Type B pancreatic cell (in vitro differentiated cells): ENCODE measurements at regions not wholly inside any gene's neighbourhood (a gene's known extent, or its start where the extent isn't known, plus 50 kb on each side); places are given as distances from the start of the nearest gene placed in this dataset.

ENCODE experiments used
- DNase-seq: peaks from one replicate; pipeline ENCODE4 v3.0.0; 2021; ENCODE audit warnings: mixed read lengths; ENCODE audit not compliant: unreplicated experiment; ENCODE audit errors: extremely low spot score
- H3K27ac Mint-ChIP-seq: 2 replicates; pipeline ENCODE4 v1.8.0; 2021; ENCODE audit warnings: mild to moderate bottlenecking, mixed read lengths
- H3K27me3 Mint-ChIP-seq: 2 replicates; pipeline ENCODE4 v1.8.0; 2021; ENCODE audit warnings: mixed read lengths
- H3K36me3 Mint-ChIP-seq: 2 replicates; pipeline ENCODE4 v1.8.0; 2021; ENCODE audit warnings: mixed read lengths
- H3K4me1 Mint-ChIP-seq: one replicate; pipeline ENCODE4 v1.8.0; 2021; ENCODE audit warnings: mixed read lengths; ENCODE audit not compliant: unreplicated experiment
- H3K4me3 Mint-ChIP-seq: 2 replicates; pipeline ENCODE4 v1.8.0; 2021; ENCODE audit warnings: mild to moderate bottlenecking, mixed read lengths
- H3K9me3 Mint-ChIP-seq: 2 replicates; pipeline ENCODE4 v1.8.0; 2021; ENCODE audit warnings: mixed read lengths
- TF ChIP-seq, protein P1 (sequence below): fragments of 200-600 bp; sonication (generic); conservative IDR thresholded peaks from 2 replicates; pipeline ENCODE4 v1.5.0; 2021; ENCODE audit warnings: antibody characterized with exemption, mild to moderate bottlenecking

DNA sequence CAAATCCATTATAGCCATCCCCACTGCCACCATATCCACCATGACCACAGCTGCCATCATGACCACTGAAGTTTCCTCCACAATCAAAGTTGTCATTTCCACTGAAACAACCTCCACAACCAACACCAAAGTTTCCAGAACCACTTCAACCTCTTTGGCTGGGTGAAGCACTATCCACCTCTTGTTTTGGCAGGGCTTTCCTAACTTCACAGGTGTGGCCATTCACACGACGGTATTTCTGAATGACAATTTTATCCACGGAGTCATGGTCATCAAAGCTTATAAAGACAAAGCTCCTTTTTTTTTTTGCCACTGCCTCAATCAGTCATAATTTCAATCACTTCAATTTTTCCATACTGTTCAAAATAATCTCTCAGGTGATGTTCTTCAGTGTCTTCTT lies 89.8 kb upstream of the UGP2 start:
- H3K27me3 Mint-ChIP-seq, result no peaks in the 10 kb centered on the region
- H3K36me3 Mint-ChIP-seq, result no peaks in the 10 kb centered on the region
- DNase-seq, result no peak
- H3K4me1 Mint-ChIP-seq, result peaks cover 4% of the 10 kb centered on the region
- H3K4me3 Mint-ChIP-seq, result no peak overlapping the region
- peaks cover 5% of the 10 kb centered on the region for H3K9me3 Mint-ChIP-seq
- H3K27ac Mint-ChIP-seq, result no peak overlapping the region
- TF ChIP-seq, protein P1, sequence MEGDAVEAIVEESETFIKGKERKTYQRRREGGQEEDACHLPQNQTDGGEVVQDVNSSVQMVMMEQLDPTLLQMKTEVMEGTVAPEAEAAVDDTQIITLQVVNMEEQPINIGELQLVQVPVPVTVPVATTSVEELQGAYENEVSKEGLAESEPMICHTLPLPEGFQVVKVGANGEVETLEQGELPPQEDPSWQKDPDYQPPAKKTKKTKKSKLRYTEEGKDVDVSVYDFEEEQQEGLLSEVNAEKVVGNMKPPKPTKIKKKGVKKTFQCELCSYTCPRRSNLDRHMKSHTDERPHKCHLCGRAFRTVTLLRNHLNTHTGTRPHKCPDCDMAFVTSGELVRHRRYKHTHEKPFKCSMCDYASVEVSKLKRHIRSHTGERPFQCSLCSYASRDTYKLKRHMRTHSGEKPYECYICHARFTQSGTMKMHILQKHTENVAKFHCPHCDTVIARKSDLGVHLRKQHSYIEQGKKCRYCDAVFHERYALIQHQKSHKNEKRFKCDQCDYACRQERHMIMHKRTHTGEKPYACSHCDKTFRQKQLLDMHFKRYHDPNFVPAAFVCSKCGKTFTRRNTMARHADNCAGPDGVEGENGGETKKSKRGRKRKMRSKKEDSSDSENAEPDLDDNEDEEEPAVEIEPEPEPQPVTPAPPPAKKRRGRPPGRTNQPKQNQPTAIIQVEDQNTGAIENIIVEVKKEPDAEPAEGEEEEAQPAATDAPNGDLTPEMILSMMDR, result no peak

GRCh38 chr2:63755216-63755615 lies 86.5 kb upstream of the UGP2 start:
- H3K27ac Mint-ChIP-seq, result no peak overlapping the region

GRCh38 chr2:63755965-63756364 lies 85.7 kb upstream of the UGP2 start:
- H3K4me3 Mint-ChIP-seq, result no peak overlapping the region
- no peaks in the 10 kb centered on the region for H3K36me3 Mint-ChIP-seq
- no peak overlapping the region for H3K27ac Mint-ChIP-seq
- TF ChIP-seq, protein P1, result no peak
- H3K4me1 Mint-ChIP-seq, result peaks cover 4% of the 10 kb centered on the region
- no peaks in the 10 kb centered on the region for H3K9me3 Mint-ChIP-seq
- no peaks in the 10 kb centered on the region for H3K27me3 Mint-ChIP-seq
- no peak for DNase-seq

More at GRCh38 chr2:63755216-63755615, 86.5 kb upstream of the UGP2 start:
- Mint-ChIP-seq H3K4me1 (peaks cover 4% of the 10 kb centered on the region), H3K27me3 (no peaks in the 10 kb centered on the region), H3K9me3 (no peaks in the 10 kb centered on the region), H3K36me3 (no peaks in the 10 kb centered on the region), H3K4me3 (no peak overlapping the region)
- TF ChIP-seq, protein P1, result no peak
- no peak for DNase-seq

DNA sequence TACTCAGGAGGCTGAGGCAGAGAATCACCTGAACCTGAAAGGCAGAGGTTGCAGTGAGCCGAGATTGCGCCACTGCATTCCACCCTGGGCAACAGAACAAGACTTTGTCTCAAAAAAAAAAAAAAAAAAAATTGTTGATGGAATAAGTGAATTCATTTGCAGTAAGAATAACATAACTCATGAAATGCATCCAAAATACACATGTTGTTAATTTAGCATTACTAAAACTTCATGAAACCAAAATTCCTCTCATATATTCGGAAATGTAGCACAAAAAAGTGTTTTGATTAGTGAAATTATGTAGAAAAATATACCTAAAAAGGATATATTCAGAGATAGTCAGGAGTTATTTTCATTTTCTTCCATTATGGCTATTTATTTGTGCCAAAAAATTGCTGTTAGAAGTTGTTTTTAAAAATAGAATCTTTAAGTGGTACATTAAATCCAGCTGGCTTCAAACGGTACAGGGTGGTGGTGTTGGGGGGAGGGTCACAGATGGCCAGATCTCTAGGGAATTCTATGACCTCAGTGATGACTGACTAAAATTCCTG lies 78.2 kb upstream of the UGP2 start:
- no peak overlapping the region for H3K4me3 Mint-ChIP-seq

DNA sequence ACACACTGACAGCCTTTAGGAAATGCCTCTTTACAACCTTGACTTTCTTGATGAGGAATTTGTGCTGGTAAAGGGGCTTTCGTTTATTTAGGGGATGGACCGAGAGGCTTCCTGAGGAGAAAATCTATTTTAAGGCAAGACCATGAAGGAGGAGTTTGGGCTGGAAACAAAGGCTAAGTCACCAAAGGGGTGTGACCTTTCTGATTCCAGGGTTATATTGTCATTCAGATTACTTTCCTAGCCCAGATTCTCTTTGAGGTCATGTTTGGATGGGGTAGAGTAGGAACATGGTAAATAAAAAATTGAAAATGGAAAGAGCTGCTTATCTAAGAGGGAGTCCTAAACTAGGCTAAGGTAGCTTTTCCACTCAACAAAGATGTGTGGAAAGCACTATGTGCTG lies 77.1 kb upstream of the UGP2 start:
- no peaks in the 10 kb centered on the region for H3K27me3 Mint-ChIP-seq
- no peaks in the 10 kb centered on the region for H3K9me3 Mint-ChIP-seq
- TF ChIP-seq, protein P1, result no peak
- H3K4me3 Mint-ChIP-seq, result no peak overlapping the region
- H3K36me3 Mint-ChIP-seq, result no peaks in the 10 kb centered on the region
- H3K4me1 Mint-ChIP-seq, result no peaks in the 10 kb centered on the region
- no peak for DNase-seq
- no peak overlapping the region for H3K27ac Mint-ChIP-seq

More for the DNA sequence above, 78.2 kb upstream of the UGP2 start:
- Mint-ChIP-seq H3K27ac (no peak overlapping the region), H3K27me3 (no peaks in the 10 kb centered on the region), H3K4me1 (no peaks in the 10 kb centered on the region), H3K9me3 (no peaks in the 10 kb centered on the region), H3K36me3 (no peaks in the 10 kb centered on the region)
- TF ChIP-seq, protein P1, result no peak
- DNase-seq, result no peak

DNA sequence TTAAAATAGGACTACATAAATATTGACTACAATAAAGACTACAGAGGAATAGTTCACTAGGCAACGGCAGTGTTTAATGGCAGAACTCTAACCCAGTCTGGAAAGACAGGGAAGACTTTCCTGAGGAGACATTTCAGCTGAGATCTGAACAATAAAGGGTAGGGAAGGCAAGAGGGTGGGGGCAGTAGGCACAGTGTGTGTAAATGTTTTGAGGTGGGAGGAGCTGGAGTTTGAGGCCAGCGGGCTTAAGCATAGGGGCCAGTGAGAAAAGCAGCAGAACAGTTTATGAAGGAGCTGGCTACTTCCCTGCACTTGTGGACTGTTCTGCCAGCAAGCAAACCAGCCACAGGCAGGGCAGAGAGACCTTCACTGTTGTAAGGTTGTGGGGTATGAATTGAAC lies 76.6 kb upstream of the UGP2 start:
- DNase-seq, result no peak
- Mint-ChIP-seq H3K4me3 (no peak overlapping the region), H3K36me3 (no peaks in the 10 kb centered on the region), H3K27me3 (no peaks in the 10 kb centered on the region), H3K27ac (no peak overlapping the region), H3K4me1 (no peaks in the 10 kb centered on the region), H3K9me3 (no peaks in the 10 kb centered on the region)
- TF ChIP-seq, protein P1, result no peak
